Sigmoid colon (tissue), 4 donors: ENCODE measurements at regions not wholly inside any gene's neighbourhood (a gene's known extent, or its start where the extent isn't known, plus 50 kb on each side); places are given as distances from the start of the nearest gene placed in this dataset.

Source experiments
- CTCF ChIP-seq, 4 experiments: fragments of 450-650 bp in 3 of 4; fragments of 200-600 bp in 1 of 4; IDR thresholded peaks; one replicate each; pipeline ENCODE4 v1.5.1; 2016 to 2019; ENCODE audit warnings: antibody characterized with exemption in 4 of 4, mild to moderate bottlenecking in 3 of 4, moderate library complexity in 2 of 4
- POLR2A ChIP-seq, 2 donors: fragments of 450-650 bp; IDR thresholded peaks; one replicate each; pipeline ENCODE4 v1.6.1; 2016; ENCODE audit warnings: antibody characterized with exemption in 2 of 2, mild to moderate bottlenecking in 2 of 2, moderate library complexity in 2 of 2
- POLR2AphosphoS5 ChIP-seq, 4 donors: sonication (generic); formaldehyde crosslinking; IDR thresholded peaks; one replicate each; pipeline ENCODE4 v1.6.1; 2017; ENCODE audit warnings: antibody characterized with exemption in 4 of 4

GRCh38 chr3:74351213-74351612 is 263.2 kb downstream of the CNTN3 start:
- no peak for TF ChIP-seq POLR2A (IDR thresholded peaks at IDR 0.05)
- TF ChIP-seq CTCF (IDR thresholded peaks at IDR 0.05) = no peak
- TF ChIP-seq POLR2AphosphoS5 (IDR thresholded peaks at IDR 0.05) = no peak
